Stimulated activated CD8-positive, alpha-beta memory T cell treated with anti-CD3 and anti-CD28 coated beads, Interleukin-7, amount 100 ng/mL, for 48 hours (primary cell): ENCODE measurements at regions not wholly inside any gene's neighbourhood (a gene's known extent, or its start where the extent isn't known, plus 50 kb on each side); places are given as distances from the start of the nearest gene placed in this dataset.
"Not testable (repeated sequence)": the region's sequence is repeated elsewhere in the genome, so short reads cannot be mapped to it uniquely, and the experiment has no call there.

Experiments
- DNase-seq, 2 donors: peaks; one replicate each; pipeline ENCODE4 v3.0.0-alpha.2; 2020; ENCODE audit warnings: low read depth in 1 of 2; ENCODE audit errors: extremely low read depth in 1 of 2

GRCh38 chr5:63732880-63733279 is 229.4 kb downstream of the HTR1A start:
- not testable (repeated sequence) for DNase-seq

GRCh38 chr5:63727583-63727982 is 234.7 kb downstream of the HTR1A start:
- DNase-seq, result no peak

DNA sequence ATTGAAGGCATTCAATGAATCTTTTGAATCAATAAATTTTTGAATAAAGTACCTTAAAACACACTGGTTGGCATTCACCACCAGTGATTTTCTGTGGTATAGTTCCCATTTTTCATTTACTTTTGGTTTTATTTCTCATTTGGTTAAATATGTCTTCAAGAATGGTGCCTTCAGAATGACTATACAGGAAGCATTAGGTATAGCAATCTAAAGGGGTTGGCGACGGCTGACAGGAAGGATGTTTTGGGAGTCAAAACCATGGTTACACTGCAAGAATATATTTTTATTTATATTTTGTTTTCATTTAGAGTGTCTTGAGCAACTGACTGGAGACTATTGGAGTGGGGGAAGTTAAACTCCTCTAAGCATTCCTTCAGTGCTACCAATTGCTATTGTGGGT is 235.7 kb downstream of the HTR1A start:
- DNase-seq, result no peak

DNA sequence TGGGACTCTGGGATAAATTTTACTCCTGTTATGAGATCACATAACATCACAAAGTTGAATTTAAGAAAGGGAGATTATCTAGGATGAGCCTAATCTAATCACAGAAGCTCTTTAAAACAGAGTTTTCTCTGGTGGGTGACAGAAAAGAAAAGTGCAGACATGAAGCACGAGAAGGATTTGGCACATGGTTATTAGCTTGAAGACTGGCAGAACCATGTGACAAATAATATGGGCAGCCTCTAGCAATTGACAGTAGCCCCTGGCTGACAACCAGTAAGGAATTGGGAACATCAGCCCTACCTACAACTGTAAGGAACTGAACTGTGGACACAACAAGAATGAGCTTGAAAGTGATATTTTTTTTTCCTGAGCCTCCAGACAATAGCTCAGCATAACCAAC is 243.1 kb downstream of the HTR1A start:
- DNase-seq, result no peak

DNA sequence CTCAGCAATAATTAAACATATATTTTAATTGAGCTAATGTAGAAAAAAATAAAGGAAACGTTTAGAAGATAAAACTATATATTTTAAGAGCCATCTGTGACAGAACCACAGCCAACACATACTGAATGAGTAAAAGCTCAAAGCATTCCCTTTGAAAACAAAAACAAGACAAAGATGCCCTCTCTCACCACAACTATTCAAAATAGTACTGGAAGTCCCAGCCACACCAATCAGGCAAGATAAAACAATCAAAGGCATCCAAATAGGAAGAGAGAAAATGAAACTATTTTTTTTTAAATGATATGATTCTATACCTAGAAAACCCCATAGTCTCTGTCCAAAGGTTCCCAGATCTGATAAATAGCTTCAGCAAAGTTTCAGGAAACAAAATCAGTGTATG is 262.0 kb downstream of the HTR1A start:
- DNase-seq, result no peak

DNA sequence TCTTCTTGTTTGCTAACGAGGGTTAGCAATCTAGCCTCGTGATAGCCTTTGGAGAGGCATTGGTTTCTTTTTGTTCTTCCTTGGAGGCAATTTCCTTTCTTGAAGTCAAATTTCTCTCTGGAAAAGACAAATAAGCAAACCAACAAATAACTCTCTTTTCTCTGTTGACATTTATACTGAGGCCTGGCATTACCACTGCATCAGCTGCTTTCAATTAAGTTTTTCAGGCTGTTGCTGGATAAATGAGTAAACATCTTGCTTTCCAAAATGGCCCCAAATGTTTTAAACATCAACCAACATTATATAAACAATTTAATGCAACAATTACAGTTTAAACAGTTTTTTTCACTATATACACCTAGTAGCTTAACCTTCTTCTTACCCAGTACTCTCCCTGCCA is 264.4 kb downstream of the HTR1A start:
- no peak for DNase-seq

DNA sequence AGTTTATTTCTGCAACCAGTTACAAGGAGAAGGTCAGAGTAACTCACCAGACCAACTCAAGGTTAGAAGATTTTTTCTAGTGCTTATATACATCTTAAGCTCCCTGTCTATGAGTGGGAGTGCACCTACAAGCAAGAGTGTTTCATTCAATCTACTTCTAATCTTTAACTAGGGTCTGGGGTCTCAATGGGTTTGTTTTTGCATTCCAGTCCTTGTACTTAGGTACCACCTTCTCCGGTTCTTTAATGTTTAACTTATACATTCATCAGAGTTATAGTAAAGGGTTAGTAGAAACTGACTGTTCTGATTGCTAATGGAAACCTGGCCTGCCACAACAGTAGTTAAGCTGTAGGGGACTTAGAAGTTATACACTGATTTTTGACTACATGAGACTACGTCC is 271.7 kb downstream of the HTR1A start:
- DNase-seq, result no peak

DNA sequence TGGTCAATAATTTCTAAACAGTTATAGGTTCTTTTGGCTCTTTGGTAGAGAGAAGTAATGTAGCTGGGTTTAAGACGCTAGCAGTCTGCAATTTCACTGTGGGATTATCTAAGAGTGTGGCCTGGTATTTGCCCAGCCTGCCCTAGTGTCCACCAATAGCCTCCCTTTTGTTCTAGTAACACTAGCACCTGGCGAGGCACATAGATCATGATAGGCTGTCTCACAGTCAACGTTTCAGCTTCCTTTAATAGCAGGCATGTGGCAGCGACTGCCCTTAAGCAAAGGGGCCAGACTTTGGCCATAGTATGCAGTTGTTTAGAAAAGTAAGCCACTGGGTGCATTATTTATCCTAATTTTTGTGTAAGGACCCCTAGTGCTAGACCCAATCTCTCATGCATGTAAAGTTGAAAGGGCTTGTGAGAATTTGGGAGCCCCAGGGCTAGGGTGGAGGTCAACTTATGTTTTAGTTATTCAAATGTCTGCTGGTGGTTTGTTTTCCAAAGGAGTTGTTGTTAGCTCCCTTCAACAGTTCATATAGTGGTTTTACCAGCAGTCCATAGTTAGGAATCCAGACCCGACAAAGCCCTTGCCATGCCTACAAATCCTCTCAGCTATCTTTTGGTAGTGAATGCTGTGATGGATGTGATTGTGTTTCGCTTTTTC is 274.3 kb downstream of the HTR1A start:
- no peak for DNase-seq

DNA sequence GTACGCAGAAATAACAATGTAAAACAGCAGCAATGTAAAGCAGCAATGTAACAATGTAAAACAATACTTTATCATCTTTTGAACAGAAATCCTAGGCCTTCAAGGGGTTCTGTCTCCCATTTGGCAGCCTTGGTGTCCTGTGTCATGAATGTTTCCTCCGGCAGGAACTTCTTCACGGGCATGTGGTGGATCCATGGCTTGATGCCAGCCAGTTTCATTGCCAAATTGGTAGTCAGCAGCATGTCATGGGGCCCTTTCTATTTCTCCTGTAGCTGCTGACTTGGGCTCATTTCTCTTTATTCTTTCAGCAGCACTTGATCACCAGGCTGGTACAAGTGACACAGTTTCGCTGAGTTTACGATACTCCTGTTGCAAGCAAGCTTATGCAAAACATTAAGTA is 275.3 kb downstream of the HTR1A start:
- DNase-seq, result no peak

- no peak for DNase-seq
Observed at GRCh38 chr5:63686181-63686580, 276.1 kb downstream of the HTR1A start.

GRCh38 chr5:63685454-63685853 is 276.8 kb downstream of the HTR1A start:
- no peak for DNase-seq

- no peak for DNase-seq
Observed at GRCh38 chr5:63674881-63675280, 287.4 kb downstream of the HTR1A start.

DNA sequence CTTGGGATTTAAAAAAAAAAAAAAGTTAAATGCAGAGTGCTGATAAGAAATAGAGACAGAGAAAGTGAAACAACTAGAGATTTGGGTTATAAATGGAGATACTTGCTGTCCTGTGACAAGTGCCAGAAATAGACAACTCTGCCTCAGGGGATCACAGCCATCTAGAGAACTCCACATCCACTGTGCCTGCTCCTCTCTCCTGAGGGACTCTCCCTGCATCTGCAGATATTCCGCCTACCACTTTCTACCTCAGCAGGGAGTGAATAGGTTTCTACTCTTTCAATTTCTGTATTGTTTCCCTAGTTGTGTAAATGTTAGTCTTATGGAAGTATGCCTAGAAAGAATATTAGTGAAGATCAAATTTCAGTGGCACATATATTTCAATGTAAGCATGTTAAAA is 307.2 kb downstream of the HTR1A start:
- DNase-seq, result no peak

DNA sequence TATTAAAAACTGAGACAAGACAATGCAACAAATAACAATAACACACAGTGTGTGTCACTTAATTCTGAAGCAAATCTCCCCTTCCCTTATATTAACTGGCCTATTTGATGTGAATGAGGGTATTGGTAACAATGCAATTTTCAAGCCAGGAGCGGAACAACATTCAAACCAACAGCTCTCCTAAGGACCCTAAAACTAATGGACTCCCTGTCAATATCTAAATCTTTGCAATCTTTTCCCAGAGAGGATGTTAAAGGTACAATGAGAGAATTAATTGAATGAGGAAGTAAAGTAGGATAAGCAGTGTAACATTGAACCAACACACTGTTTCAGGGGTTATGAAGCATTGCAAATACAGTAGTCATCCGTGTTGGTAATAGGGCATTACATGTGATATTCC is 311.7 kb downstream of the HTR1A start:
- DNase-seq, result no peak

- no peak for DNase-seq
Observed at GRCh38 chr5:63648376-63648775, 313.9 kb downstream of the HTR1A start.

GRCh38 chr5:63629951-63630630 is 332.2 kb downstream of the HTR1A start:
- no peak for DNase-seq

GRCh38 chr5:63613442-63613841 is 348.8 kb downstream of the HTR1A start:
- DNase-seq, result no peak

GRCh38 chr5:63603996-63604395 is 358.2 kb downstream of the HTR1A start:
- DNase-seq, result no peak

DNA sequence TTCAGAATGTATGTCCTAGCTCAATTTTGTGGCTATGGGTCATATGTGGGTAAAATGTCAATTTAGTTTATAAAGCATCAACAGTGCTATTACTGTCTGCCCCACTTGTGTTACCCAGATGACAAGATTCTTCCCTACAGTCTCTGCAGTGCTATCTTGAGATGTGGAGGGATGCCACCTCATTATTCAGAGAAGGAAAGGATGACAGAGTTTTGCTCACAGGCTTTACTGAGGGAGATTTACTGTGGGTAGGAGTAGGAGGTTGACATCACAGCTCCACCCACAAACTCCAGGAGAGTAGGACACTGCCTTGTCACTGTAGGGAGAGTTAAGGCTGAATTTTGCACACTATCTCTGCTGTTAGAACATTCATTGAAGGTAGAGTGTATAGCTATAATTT is 359.3 kb downstream of the HTR1A start:
- no peak for DNase-seq

- no peak for DNase-seq
Observed at GRCh38 chr5:63596254-63596653, 366.0 kb downstream of the HTR1A start.

- DNase-seq, result no peak
Observed at GRCh38 chr5:63573380-63573779, 388.9 kb downstream of the HTR1A start.

DNA sequence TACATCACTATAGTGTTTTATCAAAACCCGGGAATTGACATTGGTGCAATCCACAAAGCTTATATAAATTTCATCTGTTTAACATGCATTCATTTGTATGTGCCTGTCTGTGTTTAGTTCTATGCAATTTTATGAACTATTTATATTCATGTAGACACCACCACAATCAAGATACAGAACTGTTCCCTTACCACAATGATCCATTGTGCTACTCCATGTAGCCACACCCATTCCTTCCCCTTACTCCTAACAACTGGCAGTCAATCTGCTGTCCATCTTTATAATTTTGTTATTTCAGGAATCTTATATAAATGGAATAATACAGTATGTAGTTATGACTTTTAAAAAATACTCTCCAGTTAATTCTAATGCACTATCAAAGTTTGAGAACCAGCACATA is 389.5 kb downstream of the HTR1A start:
- DNase-seq, result no peak

GRCh38 chr5:63570752-63571151 is 391.5 kb downstream of the HTR1A start:
- no peak for DNase-seq
